ENCODE measurements at regions not wholly inside any gene's neighbourhood (a gene's known extent, or its start where the extent isn't known, plus 50 kb on each side); places are given as distances from the start of the nearest gene placed in this dataset.

- no peak for TF ChIP-seq EZH2 (IDR thresholded peaks at IDR 0.05; ENCODE audit: borderline replicate concordance, low read depth, low read length, severe bottlenecking)
- TF ChIP-seq, protein P1, sequence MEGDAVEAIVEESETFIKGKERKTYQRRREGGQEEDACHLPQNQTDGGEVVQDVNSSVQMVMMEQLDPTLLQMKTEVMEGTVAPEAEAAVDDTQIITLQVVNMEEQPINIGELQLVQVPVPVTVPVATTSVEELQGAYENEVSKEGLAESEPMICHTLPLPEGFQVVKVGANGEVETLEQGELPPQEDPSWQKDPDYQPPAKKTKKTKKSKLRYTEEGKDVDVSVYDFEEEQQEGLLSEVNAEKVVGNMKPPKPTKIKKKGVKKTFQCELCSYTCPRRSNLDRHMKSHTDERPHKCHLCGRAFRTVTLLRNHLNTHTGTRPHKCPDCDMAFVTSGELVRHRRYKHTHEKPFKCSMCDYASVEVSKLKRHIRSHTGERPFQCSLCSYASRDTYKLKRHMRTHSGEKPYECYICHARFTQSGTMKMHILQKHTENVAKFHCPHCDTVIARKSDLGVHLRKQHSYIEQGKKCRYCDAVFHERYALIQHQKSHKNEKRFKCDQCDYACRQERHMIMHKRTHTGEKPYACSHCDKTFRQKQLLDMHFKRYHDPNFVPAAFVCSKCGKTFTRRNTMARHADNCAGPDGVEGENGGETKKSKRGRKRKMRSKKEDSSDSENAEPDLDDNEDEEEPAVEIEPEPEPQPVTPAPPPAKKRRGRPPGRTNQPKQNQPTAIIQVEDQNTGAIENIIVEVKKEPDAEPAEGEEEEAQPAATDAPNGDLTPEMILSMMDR (IDR thresholded peaks at IDR 0.05; ENCODE audit: borderline replicate concordance, extremely low read depth, low read length, poor library complexity, severe bottlenecking), result no peak
These were observed 231.8 kb upstream of the AGA start for GRCh38 chr4:177673985-177674489.
